Hematopoietic multipotent progenitor cell treated with erythropoietin and hydrocortisone succinate and interleukin-3 and kit ligand, for 4 days (in vitro differentiated cells): ENCODE measurements at regions not wholly inside any gene's neighbourhood (a gene's known extent, or its start where the extent isn't known, plus 50 kb on each side); places are given as distances from the start of the nearest gene placed in this dataset.
"Not testable (repeated sequence)": the region's sequence is repeated elsewhere in the genome, so short reads cannot be mapped to it uniquely, and the experiment has no call there.

Experiments
- DNase-seq: peaks from one replicate; pipeline ENCODE4 v3.0.0-alpha.2; 2015

DNA sequence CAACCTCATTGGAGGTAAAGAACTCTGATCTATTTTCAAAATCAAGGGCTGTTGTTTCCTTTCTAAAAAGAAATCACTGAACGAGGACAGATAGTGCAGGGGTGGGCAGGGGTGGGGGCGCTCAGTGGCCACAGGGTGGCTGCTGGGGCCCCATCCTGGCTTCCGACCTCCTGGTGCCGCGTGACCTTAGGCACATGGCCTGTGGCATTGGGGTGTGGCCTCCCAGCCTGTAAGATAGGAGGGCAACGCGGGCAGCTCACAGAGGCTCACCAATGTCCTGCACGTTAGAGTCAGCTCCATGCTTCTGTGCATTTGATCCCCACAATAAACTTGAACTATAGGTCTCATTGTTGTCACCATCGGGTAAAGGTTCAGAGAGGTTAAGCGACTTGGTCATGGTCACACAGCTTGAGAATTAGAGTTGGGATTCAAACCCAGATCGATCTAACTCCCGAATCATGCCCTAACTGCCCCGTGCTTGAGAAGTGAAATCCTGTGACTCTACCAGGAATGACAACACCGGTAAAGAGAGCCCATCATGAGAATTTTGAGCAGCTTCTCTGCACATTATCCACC is 148.0 kb upstream of the SLC6A11 start:
- peak; percentile 50 for DNase-seq

DNA sequence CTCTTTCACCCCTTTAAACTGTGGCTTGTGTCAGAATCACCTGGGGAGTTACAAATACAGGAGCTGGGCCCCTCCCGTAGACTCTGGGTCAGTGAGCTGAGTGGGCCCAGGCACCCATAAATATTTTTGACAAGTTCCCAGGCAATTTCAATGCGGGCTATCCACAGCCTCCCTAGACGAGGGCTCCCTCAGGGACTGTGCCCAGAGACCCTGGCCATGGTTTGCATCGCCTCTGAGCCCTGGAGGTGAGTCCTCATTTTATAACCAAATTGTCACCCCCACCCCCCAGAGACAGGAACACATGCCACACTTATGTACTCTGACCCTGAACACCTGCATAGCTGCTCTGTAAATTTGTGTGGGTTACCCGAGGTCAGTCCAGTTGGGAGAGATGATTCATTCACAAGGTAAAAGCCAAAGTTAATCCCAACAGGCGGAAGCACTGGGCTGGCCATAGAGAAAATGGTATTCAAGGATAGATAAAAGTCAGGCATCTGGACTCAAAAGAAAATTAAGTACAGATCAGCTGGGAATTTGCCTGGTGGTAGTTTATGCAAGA is 146.5 kb upstream of the SLC6A11 start:
- DNase-seq: no peak

DNA sequence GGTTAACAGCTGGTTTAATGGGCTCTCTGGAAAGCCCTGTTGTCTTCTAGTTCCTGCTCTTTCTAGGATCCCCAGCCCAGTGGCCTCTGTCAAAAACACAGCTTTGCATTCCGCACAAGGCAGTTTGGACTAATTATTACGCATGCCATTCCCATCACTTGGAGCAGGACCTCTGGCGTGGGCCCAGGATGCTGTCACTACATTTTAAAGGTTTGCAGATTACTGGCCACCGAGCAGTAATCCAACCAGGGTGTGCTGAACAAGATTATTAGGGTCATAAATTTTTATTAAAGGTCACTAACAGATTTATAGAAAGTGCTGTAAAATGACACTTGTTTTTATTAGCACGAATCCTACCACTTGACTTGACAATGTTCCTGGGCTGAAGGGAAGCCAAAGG is 143.6 kb upstream of the SLC6A11 start:
- no peak for DNase-seq

DNA sequence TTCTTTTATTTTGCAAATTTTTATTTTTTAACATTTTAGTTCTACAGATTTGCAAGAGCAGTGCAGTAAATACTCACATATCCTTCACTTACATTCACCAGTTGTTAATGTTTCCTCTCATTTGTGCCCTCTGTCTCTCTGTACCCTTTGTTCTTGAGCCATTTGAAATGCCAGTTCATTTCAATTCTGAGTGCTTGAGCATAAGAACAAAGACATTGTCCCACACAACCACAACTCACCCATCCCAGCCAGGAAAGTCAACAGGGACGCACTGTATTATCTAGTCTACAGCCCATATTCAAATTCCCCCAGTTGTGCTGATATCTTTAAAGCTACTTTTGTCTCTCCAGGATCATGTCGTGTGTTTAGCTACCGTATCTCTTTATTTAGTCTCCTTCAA is 141.4 kb upstream of the SLC6A11 start:
- no peak for DNase-seq

DNA sequence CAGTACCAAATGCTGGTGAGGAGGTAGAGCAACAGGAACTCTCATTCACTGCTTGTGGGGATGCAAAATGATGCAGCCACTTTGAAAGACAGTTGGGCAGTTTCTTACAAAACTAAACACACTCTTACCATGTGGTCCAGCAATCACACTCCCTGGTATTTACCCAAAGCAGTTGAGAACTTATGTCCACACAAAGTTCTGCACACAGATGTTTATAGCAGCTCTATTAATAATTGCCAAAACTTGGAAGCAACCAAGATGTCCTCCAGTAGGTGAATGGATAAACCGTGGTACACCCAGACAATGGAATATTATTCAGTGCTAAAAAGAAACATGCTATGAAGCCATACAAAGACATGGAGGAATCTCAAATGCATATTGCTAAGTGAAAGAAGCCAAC is 139.1 kb upstream of the SLC6A11 start:
- DNase-seq: no peak

DNA sequence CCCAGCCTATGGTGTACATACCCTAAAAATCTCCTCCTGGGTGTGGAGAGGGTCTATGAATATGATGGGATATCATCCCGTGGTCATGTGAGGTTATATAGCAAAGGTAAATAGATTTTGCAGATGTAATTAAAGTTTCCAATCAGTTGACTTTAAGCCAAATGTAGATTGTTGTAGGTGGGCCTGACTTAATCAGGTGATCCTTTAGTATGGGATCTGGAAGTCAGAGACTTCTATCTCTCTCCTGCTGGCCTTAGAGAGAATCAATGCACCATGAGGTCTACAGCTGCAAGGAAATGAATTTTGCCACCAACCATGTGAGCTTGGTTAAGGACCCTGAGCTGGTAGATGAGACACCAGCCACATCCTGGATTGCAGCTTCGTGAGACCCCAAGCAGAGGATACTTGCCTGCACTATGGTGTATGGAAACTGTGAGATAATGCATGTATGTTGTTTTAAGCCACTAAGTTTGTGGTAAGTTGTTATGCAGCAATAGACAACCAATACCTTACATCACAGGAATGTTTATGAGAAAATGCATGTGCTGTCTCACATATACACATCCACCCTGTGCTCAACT is 137.1 kb upstream of the SLC6A11 start:
- DNase-seq: no peak

DNA sequence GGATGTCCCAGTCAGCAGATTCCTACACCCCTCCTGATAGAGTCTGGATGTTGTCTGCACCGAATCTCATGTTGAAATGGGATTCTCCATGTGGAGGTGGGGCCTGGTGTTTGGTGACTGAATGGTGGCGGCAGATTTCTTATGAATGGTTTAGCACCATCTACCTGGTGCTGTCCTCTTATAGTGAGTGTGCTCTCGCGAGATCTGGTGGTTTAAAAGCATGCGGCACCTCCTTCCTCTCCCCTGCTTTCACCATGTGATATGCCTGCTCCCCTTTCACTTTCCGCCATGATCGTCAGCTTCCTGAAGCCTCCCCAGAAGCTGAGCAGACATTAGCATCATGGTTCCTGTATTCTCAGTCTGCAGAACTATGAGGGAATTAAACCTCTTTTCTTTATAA is 135.2 kb upstream of the SLC6A11 start:
- no peak for DNase-seq

DNA sequence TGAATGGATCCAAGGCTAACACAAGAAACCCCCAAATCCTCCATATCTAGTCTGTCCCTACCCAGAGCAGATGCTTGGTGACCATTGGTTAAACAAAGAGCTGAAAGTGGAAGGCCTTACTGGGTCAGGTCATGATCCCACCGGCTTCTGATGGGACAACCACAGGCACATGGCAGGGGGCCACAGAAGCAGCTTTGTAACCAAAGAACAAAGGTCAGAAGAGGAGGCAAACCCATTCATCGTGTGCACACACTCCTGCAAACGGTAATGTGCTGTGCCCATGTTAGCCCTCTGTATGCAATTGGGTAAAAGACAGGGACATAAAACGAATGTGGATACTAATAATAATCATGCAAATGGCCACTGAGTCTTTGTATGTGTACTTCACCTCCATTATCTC is 133.3 kb upstream of the SLC6A11 start:
- DNase-seq: no peak

DNA sequence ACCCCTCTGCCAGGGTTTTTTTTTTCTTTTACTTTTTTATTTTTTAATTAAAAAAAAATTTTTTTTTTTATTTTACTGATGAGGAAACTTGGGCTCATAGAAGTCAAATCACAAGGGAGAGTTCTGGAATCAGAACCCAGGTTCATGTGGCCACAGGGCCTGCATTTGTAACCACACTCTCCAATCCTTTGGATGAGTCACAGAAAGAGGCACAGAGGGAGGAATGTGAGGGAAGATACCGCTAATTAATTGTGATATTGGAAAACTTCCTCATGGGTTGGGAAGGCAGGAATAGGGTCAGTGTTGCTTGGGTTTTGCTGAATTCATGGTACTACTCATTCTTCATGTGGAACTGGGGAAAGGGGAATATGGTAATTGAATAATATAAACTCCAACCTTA is 132.9 kb upstream of the SLC6A11 start:
- DNase-seq: no peak

DNA sequence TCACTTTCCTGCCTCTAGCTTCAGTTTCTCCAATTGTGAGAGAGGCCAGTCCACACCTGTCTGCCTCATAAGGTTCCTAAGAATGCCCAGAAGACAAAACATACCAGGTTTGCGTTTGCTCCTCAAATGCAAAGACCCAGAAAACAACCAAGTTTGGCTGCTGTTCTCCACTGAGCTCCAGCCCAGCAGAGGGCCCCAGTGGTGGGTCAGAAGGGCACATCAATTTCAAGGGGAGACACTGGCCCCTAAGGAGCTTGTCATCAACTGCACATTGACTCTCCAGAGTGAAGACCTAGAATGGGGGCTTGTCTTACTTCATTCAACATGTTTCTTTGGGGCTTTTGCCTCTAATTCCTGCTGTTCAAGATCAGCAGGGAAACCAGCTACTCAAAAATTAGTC is 127.9 kb upstream of the SLC6A11 start:
- DNase-seq: peak; percentile 19

DNA sequence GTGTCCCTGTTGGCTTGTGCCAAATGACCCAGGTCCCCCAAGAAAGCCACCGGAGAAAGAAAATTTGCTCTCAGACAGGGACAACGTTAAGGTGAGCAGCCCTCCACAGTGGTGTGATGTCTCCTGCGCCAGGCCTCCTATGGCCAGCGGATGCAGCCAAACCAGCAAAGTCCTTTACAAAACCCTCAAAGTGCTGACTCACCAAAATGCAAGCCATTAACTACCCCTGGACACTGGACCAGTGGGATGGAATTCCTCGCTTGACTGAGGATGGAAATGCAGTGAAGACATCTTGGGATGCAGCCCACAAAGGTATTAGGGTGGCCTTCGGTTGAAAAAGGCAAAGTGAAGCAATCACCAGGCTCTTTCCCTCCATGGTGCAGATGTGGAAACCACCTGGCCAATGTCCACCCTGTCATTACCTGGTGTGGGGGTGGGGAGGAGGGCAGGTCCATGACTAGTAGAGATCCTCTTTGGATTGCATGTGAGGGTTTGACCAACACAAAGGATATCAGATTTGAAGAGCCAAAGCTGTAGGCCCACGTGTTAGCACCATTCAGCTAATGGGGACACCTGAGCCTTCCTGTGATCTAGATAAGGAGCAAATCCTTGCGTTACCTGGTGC is 127.4 kb upstream of the SLC6A11 start:
- no peak for DNase-seq

DNA sequence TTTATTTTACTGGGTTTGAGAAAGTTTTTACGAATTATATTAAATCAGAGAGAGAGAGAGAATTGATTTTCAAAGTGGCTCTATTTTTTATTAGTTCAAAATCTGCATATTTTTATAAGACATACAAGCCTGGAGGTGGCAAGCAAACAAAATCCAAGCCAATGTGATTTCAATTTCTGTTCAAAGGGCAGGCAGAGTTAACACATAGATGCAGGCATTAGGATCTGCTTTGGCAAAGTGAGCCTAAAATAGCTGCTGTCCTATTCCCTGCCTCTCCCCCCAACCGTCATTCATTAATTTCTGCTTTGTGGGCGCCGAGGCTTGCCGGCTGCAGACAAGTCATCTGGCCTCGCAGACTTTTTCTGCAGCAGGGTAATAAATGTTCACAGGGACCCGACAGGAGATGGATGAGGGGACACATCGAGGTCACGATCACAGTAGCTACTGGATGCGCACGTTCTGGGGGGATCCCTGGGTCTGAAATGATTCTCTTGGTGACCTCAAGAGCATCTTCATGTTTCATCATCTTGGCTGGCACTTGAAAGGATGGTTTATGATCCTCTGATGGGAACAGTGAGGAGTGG is 123.9 kb upstream of the SLC6A11 start:
- DNase-seq: no peak

DNA sequence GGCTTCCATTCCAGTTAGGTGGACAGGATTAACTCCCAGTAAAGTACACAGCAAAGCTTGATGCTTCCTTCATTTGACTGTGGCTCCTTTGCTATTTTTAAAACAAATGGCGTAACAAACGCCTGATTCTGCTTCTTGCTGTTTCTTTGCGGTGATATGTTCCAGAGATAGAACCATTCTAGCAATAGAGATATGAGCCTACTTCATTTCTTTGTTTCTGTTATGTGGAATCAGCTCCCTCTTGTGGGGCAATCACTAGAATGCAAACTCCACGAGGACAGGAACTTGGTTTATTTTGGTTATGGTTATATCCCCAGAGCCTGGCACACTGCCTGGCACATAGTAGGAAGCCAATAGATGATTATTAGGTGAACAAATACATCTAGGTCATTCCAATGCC is 122.6 kb upstream of the SLC6A11 start:
- peak; percentile 38 for DNase-seq

DNA sequence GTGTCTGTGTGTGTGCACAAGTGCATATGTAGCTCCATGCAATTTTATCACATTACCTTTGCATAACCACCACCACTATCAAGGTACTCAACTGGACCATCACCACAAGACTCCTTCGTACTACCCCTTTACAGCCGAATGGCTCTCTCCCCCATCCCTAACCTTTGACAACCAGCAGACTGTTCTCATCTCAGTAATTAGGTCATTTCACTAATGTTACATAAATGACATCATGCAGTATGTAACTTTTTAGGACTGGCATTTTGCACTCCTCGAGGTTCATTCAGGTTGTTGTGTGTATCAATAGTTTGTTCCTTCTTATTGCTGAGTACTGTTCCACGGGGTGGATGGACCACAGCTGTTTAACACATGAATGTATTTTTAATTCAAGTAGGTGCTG is 121.8 kb upstream of the SLC6A11 start:
- DNase-seq: no peak

DNA sequence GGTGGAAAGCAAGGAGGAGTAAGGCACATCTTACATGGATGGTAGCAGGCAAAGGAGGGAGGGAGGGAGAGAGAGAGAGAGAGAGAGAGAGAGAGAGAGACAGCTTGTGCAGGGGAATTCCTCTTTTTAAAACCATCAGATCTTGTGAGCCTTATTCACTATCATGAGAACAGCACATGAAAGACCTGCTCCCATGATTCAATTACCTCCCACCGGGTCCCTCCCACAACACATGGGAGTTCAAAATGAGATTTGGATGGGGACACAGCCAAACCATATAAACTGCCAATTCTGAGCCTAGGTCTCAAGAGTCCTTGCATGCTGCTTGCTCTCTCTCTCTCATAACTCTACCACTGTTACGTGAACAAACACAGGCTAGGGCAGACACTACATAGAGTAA is 120.8 kb upstream of the SLC6A11 start:
- not testable (repeated sequence) for DNase-seq

DNA sequence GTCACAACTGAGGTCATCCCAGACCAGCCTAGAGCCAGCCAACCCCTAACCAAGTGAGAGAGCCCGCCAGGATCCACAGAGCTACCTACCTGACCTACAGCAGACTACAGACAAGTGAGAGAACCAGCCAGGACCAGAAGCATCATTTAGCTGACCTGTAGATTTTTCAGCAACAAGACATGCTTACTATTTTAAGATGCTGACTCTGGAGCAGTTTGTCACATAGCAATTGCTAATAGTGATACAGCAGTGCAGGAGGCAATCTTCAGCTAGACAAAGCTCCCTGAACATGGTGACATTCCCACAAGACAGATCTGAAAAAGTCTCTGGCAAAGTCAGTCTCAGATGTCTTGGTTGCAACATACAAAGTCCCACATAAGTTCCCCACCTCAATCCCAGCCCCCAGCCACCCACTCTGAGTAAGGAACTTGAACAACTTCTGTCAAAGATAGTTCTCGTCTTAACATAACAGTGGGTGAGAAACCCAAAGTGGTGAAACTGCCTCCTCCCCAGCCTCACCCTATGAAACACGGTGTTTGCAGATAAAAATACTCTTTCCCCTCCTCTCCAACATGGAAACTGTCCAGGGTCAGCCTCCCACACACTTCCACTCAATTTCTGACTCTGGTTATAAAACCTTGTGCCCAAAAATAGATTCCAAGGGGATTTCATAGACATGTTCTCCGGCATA is 120.3 kb upstream of the SLC6A11 start:
- DNase-seq: no peak

DNA sequence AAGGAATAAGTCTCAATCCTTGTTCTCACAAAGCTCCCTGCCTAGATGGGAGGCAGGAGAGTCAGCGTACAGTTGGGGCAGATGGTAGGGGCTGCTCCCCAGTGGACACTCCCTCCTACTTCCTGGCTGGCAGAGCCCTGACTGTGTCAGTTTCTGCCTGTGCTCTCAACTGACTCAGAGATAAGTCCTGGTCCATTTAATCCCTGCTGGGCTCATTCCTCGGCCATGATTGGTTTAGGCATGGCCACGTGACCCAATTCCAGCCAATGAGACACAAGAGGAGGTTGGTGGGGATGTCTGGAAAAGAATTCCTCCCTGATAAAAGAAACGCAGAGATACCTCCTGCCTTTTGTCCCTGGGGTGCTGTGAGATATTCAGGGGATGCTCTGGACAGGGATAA is 118.1 kb upstream of the SLC6A11 start:
- DNase-seq: no peak

DNA sequence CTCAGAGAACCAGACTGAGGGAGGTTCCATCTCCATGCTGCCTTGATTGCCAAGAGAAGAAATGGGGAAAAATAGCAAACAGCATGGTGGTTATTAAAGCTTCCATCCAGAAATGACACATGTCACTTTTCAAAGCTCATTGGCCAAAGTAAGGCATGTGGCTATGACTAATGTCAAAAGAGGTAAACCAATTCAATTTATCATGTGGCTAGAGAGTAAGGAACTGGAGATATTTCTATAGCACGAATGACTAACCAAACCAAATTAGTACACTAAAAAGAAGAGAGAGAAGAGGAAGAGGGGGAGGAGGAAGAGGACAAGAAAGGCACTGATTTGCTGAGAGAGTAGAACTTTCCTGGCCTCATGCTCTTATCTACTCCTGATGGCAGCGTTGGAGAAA is 115.2 kb upstream of the SLC6A11 start:
- DNase-seq: no peak

DNA sequence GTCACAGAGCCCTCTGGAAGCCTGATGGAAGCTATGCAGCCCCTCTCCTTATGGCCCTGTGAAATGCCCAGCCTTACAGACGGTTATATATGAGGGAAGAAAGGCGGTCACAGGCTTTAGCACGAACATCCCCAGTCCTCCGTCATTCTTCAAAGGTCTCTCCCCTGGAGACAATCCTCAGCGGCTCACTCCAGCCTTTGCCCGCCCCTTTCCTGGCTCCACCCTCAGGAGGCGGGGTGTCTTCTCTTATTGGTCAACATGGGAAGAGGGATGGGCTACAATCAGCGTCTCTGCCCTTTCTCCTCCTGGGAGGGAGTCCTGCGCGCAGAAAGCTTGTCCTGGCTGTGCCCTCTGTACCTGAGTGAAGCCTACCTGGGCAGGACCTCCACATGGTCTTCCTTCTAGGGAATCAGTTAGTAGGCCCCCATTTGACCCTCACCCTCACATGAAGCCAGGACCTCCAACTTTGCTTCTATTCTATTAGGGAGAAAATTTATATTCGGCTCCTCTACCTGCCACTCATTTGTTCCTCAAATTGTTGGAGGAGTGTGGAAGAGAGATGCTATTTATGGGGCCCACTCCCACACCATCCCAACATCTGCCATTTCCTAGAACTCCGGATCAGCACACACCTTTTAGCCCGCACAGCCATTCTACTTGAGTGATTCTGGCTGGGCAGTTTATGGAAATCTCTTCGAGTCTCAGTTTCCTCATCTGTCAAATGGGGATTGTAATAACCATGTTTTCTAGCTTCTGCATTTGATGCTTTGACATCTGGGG is 112.9 kb upstream of the SLC6A11 start:
- DNase-seq: peak; percentile 51

DNA sequence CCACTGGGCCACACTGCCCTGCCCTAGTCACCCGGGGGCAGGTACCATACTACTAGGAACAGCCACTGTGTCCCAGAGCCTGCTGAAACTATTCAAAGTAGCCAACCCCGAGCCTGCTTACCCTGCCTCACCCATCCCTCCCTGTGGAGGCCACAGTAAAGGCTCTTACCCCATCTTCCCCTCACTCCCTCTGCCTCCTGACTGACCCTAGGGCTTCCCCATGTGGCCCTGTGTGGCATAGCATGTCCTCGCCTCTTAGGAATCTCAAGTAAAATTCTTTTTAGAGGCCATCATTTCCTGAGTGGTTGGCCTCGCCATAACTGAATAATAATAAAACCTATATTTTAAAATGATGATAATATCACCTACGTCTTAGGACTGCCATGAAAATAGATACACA is 112.2 kb upstream of the SLC6A11 start:
- DNase-seq: peak; percentile 53

DNA sequence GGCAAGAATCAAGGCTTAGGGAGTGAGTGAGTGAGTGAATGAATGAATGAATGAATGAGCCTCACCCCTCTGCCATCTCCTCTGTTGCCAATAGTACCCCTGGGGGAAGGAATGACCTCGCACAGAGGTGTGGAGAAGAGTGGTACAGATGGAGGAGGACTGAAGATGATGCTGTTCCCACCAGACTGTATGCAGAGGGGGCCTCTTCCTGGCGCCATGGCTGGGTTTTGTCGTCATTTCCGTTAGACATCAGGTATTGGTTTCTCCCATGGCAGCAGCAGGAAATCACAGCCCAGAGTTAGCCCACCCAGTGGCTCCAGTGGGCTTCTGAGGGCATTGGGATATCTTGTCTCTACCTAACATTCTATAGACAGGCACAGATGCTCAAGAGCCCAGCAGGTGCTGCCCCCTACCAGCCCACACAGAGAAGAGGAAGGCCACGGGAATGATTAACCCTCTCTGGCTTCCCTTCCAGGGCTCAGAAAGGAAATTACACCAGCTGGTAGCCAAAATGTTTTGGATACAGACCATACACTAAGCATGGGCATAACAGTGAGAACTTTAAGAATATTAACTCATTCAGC is 109.8 kb upstream of the SLC6A11 start:
- peak; percentile 17 for DNase-seq

DNA sequence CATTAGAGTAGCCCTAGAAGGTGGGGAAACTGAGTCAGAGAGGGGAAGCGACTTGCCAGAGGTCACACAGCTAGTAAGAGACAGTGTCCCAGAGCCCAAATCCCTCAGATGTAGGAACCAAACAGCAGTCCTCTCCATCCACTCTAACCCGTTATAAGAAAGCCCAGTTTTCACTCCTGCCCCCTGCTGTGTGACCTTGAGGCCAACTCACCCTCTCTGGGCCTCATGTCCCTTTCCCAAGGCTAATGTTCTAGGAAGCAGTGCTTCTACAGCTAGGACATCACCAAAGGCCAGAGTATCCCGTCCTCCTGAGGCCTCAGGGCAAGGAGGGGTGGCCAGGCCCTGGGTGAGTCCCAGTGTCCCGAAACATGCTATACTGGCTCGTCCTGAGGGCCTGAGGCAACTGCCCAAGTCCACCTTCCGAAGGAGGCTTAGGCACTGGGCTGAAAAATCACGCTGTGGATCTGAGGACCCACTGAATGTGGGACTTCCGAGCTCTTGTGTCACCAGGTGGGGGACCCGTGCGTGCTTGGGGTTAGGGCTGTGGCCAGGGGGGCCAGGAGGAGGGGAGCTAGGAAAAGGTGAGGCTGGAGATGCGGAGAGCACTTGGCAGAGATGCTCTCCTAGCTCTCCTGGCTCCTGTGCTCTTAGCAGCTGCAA is 109.2 kb upstream of the SLC6A11 start:
- DNase-seq: no peak
